Neuron (in vitro differentiated cells): ENCODE measurements at regions not wholly inside any gene's neighbourhood (a gene's known extent, or its start where the extent isn't known, plus 50 kb on each side); places are given as distances from the start of the nearest gene placed in this dataset.
"Not testable (repeated sequence)": the region's sequence is repeated elsewhere in the genome, so short reads cannot be mapped to it uniquely, and the experiment has no call there.

Experiments
- H2AFZ ChIP-seq: one replicate; pipeline ENCODE4 v1.6.1; 2013; ENCODE audit warnings: low read depth, mild to moderate bottlenecking, inconsistent platforms, low read length, moderate library complexity
- H3K27me3 ChIP-seq: one replicate; pipeline ENCODE4 v1.6.1; 2013; ENCODE audit warnings: low read length; ENCODE audit not compliant: insufficient read depth
- H3K36me3 ChIP-seq: one replicate; pipeline ENCODE4 v1.6.1; 2013; ENCODE audit warnings: low read length; ENCODE audit not compliant: insufficient read depth
- H3K4me1 ChIP-seq: one replicate; pipeline ENCODE4 v1.6.1; 2013; ENCODE audit warnings: low read length; ENCODE audit not compliant: insufficient read depth
- H3K4me3 ChIP-seq: 2 replicates; pipeline ENCODE4 v1.5.1; 2013; ENCODE audit warnings: mild to moderate bottlenecking, low read length, moderate library complexity
- H3K9me3 ChIP-seq: one replicate; pipeline ENCODE4 v1.6.1; 2013; ENCODE audit warnings: low read length

GRCh38 chr1:121082995-121083394 is 101.1 kb downstream of the FAM72B start:
- H3K9me3 ChIP-seq, H2AFZ ChIP-seq, H3K4me3 ChIP-seq: not testable (repeated sequence)

DNA sequence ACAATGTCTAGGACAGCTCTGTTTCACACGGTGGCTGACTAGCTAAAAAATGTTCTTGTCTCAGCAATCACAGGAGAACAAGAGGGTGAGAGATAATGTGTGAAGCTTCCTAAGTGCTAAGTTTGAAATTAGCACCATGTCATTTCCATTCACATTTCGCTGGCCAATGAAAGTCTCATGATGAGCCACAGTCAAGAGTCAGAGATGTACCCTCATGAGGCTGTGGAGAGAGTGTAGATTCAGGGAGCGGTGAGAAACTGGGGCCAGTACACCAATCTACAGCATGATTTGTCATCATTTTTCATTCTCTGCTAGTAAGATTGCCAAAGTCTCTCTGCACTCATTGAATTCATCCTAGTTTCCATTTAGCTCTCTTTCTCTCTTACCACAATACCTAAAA is 97.9 kb downstream of the FAM72B start:
- not testable (repeated sequence) for H3K27me3 ChIP-seq, H2AFZ ChIP-seq, H3K9me3 ChIP-seq, H3K36me3 ChIP-seq, H3K4me1 ChIP-seq, H3K4me3 ChIP-seq

More at GRCh38 chr1:121082995-121083394, 101.1 kb downstream of the FAM72B start:
- not testable (repeated sequence) for H3K27me3 ChIP-seq, H3K4me1 ChIP-seq, H3K36me3 ChIP-seq

DNA sequence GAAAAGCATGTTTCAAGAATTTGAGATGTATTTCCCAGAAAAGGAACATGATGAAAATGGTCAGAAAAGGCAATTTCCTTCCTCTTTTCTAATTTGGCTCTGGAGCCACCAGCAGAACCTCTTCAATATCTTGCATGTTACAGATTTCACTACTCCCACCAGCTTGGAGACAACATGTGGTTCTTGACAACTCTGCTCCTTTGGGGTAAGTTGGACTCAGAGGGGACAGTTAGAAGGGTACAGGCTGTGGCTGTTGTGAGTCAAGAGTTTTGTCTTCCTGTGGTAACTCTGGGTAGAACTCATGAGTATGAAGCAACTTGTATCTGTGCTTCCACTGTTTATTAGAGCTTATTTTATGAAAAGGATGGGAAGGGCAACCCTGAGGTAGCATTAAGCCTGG is 96.9 kb downstream of the FAM72B start:
- H3K9me3 ChIP-seq, H3K4me3 ChIP-seq, H3K36me3 ChIP-seq, H3K27me3 ChIP-seq, H2AFZ ChIP-seq, H3K4me1 ChIP-seq: not testable (repeated sequence)

- H3K4me1 ChIP-seq, H3K4me3 ChIP-seq, H3K36me3 ChIP-seq, H3K27me3 ChIP-seq, H2AFZ ChIP-seq, H3K9me3 ChIP-seq: not testable (repeated sequence)
Observed at GRCh38 chr1:121088568-121088967, 95.6 kb downstream of the FAM72B start.

DNA sequence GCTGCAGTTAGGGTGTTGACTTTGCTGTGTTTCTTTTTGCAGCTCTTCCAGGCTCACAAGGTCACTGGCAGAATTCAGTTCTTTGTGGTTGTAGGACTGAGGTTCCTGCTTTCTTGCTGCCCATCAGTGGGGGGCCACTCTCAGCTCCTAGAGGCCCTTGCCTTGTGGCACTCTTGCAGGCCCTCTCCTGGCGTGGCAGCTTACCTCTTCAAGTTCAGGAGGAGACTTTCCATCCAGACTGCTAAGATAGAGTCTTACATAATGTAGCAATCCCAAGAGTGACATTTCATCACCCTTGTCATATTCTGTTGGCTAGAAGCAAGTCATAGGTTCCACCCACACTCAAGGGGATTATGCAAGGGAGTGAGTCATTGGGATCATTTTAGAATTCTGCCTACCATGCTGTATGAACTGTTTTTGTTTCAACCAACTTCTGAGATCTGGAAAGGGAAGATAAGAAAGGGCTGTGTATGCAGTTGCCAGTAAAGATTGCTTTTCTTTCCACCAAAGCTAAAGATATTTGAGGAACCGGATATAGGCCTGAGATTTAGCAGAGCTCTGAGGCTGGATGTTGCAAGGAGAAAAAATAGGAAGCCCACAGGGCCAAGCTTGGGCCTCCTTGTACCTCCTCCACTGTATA is 91.7 kb downstream of the FAM72B start:
- H3K4me1 ChIP-seq, H3K4me3 ChIP-seq, H3K27me3 ChIP-seq, H3K9me3 ChIP-seq, H3K36me3 ChIP-seq, H2AFZ ChIP-seq: not testable (repeated sequence)

GRCh38 chr1:121095014-121095413 is 89.1 kb downstream of the FAM72B start:
- not testable (repeated sequence) for H3K27me3 ChIP-seq, H2AFZ ChIP-seq, H3K4me3 ChIP-seq, H3K9me3 ChIP-seq, H3K4me1 ChIP-seq, H3K36me3 ChIP-seq

DNA sequence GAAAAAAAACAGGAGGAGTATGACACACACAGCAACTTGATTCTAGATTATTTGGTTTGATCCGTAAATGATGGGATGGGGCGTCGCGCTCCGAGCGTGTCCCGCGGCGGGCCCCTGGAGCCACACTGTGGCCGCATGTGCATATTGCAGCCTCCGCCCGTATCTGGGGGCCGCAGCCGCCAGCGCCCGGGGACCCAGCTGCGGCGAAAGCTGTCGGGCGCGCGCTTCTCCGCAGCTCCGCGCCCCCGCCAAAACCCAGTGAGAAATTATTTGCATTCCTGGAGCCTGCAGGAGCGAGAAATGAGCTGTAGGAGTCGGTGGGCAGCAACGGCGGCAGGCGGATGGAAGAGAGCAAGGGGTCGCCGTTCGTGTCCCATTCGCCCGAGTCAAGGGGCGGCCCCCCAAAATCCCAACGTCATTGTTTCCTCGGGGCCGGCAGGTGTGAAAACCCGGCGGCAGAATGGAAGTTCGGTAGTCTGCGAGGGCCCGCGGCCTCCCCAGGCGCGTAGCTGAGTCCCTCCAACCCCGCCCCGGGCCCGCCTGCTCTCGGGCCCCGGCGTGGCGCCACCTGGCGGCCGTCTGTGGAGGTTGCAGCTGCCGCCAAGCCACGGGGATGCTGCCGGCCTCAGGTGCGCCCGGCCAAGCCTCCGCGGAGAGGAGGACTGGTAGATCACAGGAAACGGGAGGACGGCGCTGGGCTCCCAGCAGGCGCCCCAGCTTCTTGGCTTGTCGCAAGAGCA is 86.8 kb downstream of the FAM72B start:
- not testable (repeated sequence) for H3K4me1 ChIP-seq, H3K36me3 ChIP-seq, H3K9me3 ChIP-seq, H3K27me3 ChIP-seq, H2AFZ ChIP-seq
- H3K4me3 ChIP-seq, result peak overlapping the region; percentile 24

GRCh38 chr1:121097867-121098215 is 86.3 kb downstream of the FAM72B start:
- not testable (repeated sequence) for H3K4me1 ChIP-seq, H3K4me3 ChIP-seq, H3K27me3 ChIP-seq, H3K9me3 ChIP-seq, H3K36me3 ChIP-seq, H2AFZ ChIP-seq

DNA sequence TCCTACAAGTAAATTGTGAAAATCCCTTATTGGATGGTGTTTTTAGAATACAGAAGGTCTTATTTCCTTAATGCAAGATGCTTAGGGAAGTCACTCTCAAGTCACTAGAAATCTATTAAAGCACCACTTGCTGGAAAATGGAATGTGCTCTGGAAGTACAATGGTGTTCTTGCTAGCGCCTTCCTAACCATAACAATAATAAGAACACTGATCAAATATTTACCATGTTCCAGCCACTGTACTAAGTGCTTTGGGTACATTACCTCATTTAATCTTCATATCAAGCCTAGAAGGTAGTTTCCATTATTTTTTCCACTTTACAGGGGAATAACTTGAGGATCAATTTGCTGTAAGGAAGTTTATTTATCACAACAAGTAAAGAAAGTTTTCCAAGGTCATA is 75.1 kb downstream of the FAM72B start:
- H3K36me3 ChIP-seq, H3K4me3 ChIP-seq, H3K4me1 ChIP-seq, H2AFZ ChIP-seq, H3K9me3 ChIP-seq, H3K27me3 ChIP-seq: not testable (repeated sequence)

GRCh38 chr1:121116522-121117297 is 67.4 kb downstream of the FAM72B start:
- H3K36me3 ChIP-seq, H3K9me3 ChIP-seq, H3K4me3 ChIP-seq, H3K27me3 ChIP-seq, H2AFZ ChIP-seq, H3K4me1 ChIP-seq: not testable (repeated sequence)

DNA sequence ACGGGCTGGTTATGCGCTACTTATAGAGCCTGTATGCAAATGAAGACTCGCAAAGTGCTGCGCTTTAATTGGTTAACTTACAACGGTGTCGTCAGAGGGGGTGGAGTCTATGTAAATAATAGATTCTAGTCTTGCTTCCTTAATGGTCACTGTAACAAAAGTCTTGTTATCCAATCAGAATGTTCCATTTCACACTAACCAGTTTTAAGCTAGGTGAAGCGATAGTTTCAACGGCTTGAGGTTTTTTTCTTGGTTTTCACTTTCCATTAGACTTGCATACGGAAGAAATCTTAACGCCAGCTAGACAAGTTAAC is 66.9 kb downstream of the FAM72B start:
- not testable (repeated sequence) for H3K27me3 ChIP-seq, H3K9me3 ChIP-seq, H2AFZ ChIP-seq, H3K4me3 ChIP-seq, H3K36me3 ChIP-seq, H3K4me1 ChIP-seq

GRCh38 chr1:121117622-121118479 is 66.3 kb downstream of the FAM72B start:
- H3K27me3 ChIP-seq, H3K4me3 ChIP-seq, H3K4me1 ChIP-seq, H2AFZ ChIP-seq, H3K36me3 ChIP-seq, H3K9me3 ChIP-seq: not testable (repeated sequence)
